Upper lobe of right lung (tissue), 1 donor: ENCODE measurements at regions not wholly inside any gene's neighbourhood (a gene's known extent, or its start where the extent isn't known, plus 50 kb on each side); places are given as distances from the start of the nearest gene placed in this dataset.

Experiments
- ATAC-seq: fragments of 200-7000 bp; cut with Tn5 transposase; one replicate; pipeline ENCODE4 v1.9.1; 2020; ENCODE audit warnings: mild to moderate bottlenecking, moderate library complexity
- DNase-seq: peaks from one replicate; pipeline ENCODE4 v3.0.0-alpha.2; 2020
- H3K27ac ChIP-seq: fragments of 200-600 bp; one replicate; pipeline ENCODE4 v1.8.0; 2022
- H3K27me3 ChIP-seq: fragments of 200-600 bp; one replicate; pipeline ENCODE4 v1.8.0; 2022; ENCODE audit warnings: mild to moderate bottlenecking
- H3K36me3 ChIP-seq: fragments of 200-600 bp; one replicate; pipeline ENCODE4 v1.8.0; 2022
- H3K4me1 ChIP-seq: fragments of 200-600 bp; one replicate; pipeline ENCODE4 v1.8.0; 2022
- H3K4me3 ChIP-seq: fragments of 200-600 bp; one replicate; pipeline ENCODE4 v1.8.0; 2022; ENCODE audit warnings: mild to moderate bottlenecking
- H3K9me3 ChIP-seq: fragments of 200-600 bp; one replicate; pipeline ENCODE4 v1.8.0; 2022
- intact Hi-C: fragments of 100-400 bp; cut with DNase I; formaldehyde crosslinking; loops from one replicate; pipeline ENCODE4 v1.11.0; 2022
- TF ChIP-seq, protein P1 (sequence below): fragments of 200-600 bp; IDR thresholded peaks from one replicate; pipeline ENCODE4 v1.8.0; 2022; ENCODE audit warnings: antibody characterized with exemption
- donor health status: DM: no; HTN: yes; CAD: no; lungs with severe emphysema.

DNA sequence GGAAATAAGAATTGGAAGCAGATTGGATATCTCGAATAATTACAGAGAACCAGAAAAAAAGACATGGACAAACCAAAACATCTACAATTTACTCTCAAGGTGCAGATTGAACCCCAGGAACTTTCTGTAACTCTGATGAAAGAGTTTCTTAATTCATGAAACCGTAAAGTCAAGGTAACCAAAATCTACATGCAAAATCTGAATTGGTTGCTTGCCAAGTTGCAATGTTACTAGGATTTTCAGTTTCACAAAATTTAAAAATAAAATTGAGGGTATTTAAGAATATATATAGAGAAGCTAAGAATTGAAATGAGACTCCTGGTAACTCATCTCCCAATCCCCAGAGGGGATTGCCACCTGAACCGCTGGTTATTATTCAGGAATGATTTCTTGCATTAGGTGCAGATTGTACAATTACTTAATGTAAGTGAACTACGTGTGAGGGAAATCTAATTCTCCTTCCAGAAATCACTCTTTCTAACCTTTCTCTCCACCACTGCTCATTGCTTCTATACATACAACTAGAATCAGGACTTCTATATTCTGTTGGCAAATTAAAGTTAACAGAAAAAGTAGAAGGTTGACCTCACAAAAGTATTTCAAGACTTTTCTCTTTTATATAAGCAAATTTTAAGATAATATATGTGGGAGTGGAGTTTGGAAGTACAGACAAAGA, 221.5 kb upstream of the NDST4 start:
- intact Hi-C loops = no loop called here
- TF ChIP-seq, protein P1, sequence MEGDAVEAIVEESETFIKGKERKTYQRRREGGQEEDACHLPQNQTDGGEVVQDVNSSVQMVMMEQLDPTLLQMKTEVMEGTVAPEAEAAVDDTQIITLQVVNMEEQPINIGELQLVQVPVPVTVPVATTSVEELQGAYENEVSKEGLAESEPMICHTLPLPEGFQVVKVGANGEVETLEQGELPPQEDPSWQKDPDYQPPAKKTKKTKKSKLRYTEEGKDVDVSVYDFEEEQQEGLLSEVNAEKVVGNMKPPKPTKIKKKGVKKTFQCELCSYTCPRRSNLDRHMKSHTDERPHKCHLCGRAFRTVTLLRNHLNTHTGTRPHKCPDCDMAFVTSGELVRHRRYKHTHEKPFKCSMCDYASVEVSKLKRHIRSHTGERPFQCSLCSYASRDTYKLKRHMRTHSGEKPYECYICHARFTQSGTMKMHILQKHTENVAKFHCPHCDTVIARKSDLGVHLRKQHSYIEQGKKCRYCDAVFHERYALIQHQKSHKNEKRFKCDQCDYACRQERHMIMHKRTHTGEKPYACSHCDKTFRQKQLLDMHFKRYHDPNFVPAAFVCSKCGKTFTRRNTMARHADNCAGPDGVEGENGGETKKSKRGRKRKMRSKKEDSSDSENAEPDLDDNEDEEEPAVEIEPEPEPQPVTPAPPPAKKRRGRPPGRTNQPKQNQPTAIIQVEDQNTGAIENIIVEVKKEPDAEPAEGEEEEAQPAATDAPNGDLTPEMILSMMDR = no peak
- DNase-seq = no peak

DNA sequence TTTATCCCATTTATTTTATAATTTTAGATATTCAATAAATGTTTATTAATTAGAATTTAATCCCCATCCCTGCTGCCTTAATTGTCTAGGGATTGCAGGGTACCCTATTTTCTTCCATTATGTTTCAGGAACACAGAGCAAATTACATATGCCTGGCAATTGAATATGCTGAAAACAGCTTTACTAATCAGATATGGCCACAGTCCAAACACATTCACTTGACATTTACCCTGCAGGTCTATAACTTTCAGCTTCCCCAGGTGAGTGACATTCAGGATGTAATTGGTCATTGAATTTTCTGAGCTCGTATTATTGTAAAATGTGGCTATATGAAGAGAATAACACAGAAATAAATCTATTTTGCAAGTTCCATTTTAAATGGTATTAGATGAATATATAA, 218.7 kb upstream of the NDST4 start:
- Histone ChIP-seq H3K36me3 (no peaks in the 10 kb centered on the region), H3K27ac (no peak overlapping the region), H3K4me1 (no peaks in the 10 kb centered on the region), H3K27me3 (no peaks in the 10 kb centered on the region), H3K4me3 (no peak overlapping the region), H3K9me3 (no peaks in the 10 kb centered on the region)
- TF ChIP-seq, protein P1 = no peak
- no peak for DNase-seq
- intact Hi-C loops = no loop called here
- no peak for ATAC-seq

More for the DNA sequence above, 221.5 kb upstream of the NDST4 start:
- Histone ChIP-seq H3K27me3 (no peaks in the 10 kb centered on the region), H3K9me3 (no peaks in the 10 kb centered on the region), H3K36me3 (no peaks in the 10 kb centered on the region), H3K4me3 (no peak overlapping the region), H3K4me1 (no peaks in the 10 kb centered on the region), H3K27ac (no peak overlapping the region)
- no peak for ATAC-seq

DNA sequence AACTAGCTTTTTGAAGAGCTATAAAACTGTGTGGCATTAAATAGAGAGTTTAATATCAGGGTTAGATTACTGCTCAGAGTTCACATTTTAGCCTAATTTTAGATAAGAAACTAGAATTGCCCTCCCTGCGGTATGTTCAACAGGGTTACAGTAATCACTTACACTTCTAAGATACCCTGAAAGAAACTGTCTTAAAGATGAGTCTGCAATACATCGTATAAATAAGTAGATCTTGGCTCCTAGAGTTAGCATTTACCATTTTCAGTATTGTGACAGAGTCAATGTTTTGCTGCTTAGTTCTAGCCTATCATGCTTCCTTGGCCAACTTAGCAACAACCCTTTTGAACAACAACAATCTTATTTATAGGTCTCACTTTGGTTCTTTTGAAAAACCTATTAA, 217.8 kb upstream of the NDST4 start:
- Histone ChIP-seq H3K27ac (no peak overlapping the region), H3K4me1 (no peaks in the 10 kb centered on the region), H3K27me3 (no peaks in the 10 kb centered on the region), H3K9me3 (no peaks in the 10 kb centered on the region), H3K36me3 (no peaks in the 10 kb centered on the region), H3K4me3 (no peak overlapping the region)
- TF ChIP-seq, protein P1 = no peak
- ATAC-seq = no peak
- no peak for DNase-seq
- intact Hi-C loops = no loop called here

DNA sequence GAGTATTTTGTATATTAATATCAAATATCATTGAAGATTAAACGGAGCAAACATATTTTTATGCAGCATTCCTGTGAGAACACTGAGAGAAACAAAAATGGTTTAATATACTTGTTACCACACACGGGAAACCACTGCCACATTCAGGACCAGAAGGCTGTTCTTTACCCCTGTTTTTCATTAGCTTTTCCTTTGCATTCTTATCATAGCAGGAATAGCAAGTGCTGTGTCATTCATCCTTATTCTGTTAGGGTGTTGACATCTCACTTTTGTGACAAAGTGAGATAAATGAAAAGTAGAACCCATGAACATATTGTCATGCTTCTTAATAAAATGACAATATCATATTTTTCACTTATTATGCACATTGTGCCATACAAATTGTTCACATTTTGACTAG, 212.4 kb upstream of the NDST4 start:
- Histone ChIP-seq H3K4me3 (no peak overlapping the region), H3K27ac (no peak overlapping the region), H3K4me1 (no peaks in the 10 kb centered on the region), H3K27me3 (no peaks in the 10 kb centered on the region), H3K9me3 (no peaks in the 10 kb centered on the region), H3K36me3 (no peaks in the 10 kb centered on the region)
- ATAC-seq = no peak
- DNase-seq = no peak
- TF ChIP-seq, protein P1 = no peak
- intact Hi-C loops = no loop called here

DNA sequence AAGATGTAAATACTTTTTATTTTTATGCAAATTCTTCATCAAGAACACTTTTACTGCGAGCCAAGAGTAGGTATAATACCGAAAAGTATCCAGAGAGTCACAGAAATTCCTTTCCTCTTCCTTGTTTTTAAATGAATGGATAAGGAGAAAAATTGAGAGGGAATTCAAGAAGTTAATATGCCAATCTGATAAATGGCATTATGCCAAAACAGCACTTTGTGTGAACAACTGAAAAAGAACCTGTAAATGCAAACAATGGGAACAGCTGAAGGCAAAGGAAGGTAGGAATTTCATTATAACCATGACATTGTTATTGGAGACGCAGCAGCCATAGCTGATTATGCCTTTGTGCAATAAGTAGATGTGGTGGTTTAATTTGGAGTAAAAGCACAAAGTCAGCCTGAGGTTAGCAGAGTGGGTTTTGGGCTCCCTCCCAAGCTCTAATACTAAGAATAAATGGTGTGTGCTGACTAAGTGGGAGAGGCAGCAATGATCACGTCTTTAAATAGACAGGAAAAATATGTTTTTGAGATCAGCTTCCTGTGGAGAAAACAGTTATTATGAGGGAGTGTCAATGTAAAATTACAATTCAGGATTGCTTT, 209.8 kb upstream of the NDST4 start:
- Histone ChIP-seq H3K27me3 (no peaks in the 10 kb centered on the region), H3K4me3 (no peak overlapping the region), H3K36me3 (no peaks in the 10 kb centered on the region), H3K4me1 (no peaks in the 10 kb centered on the region), H3K27ac (no peak overlapping the region), H3K9me3 (no peaks in the 10 kb centered on the region)
- TF ChIP-seq, protein P1 = no peak
- ATAC-seq (no peak), DNase-seq (no peak)
- intact Hi-C loops = no loop called here
